NOMO-1 treated with dmso at 0.1 percent for 144 hours (cell line): ENCODE measurements at regions not wholly inside any gene's neighbourhood (a gene's known extent, or its start where the extent isn't known, plus 50 kb on each side); places are given as distances from the start of the nearest gene placed in this dataset.
"Not testable (repeated sequence)": the region's sequence is repeated elsewhere in the genome, so short reads cannot be mapped to it uniquely, and the experiment has no call there.

Experiments used
- DNase-seq: peaks from one replicate; lab custom pipeline; 2025; ENCODE audit not compliant: unreplicated experiment; lab: John Stamatoyannopoulos, UW

GRCh38 chr15:20292422-20293005 is 249.1 kb downstream of the GOLGA6L6 start:
- not testable (repeated sequence) for DNase-seq

GRCh38 chr15:20291616-20292015 is 250.0 kb downstream of the GOLGA6L6 start:
- DNase-seq, result not testable (repeated sequence)

DNA sequence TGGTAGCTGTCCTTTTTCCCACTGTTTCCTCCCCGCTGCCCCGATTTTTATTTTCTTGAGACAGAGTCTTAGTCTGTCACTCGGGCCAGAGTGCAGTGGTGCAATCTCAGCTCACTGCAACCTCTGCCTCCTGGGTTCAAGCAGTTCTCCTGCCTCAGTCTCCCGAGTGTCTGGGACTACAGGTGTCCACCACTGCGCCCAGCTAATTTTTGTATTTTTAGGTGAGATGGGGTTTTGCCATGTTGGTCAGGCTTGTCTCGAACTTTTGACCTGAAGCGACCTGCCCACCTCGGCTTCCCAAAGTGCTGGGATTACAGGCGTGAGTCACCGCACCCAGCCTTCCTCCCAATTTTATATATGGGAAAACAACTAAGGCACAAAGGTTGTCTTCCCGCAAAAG is 251.0 kb downstream of the GOLGA6L6 start:
- not testable (repeated sequence) for DNase-seq

DNA sequence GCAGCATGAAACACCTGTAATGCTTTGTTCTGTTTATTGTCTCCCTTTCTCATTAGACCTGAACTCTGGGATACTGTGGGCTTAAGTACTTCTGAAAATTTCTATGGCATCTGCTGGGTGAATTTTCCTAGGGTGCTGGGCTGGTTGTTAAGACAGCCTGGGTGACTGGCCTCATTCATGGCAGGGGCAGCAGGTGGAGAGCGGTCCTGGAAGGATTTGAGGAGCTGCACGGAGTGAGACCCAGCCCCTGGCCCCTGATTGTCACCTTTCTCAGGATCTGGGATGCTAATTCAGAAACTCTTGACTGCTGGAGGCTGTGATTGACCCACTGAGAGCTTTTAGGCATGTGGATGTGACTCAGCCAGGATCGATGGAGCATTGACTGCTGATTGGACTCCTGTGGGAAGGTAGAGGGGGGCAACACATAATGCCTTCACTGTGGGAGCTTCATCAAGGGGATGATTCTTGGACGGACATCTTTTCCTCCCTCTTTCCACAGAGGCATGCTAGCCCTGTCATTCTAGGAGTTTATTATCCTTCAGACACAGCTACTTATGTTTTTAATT is 252.0 kb downstream of the GOLGA6L6 start:
- DNase-seq, result not testable (repeated sequence)

GRCh38 chr15:20288800-20289537 is 252.6 kb downstream of the GOLGA6L6 start:
- DNase-seq, result not testable (repeated sequence)

- DNase-seq, result not testable (repeated sequence)
Measured at GRCh38 chr15:20286559-20286958, 255.0 kb downstream of the GOLGA6L6 start.

DNA sequence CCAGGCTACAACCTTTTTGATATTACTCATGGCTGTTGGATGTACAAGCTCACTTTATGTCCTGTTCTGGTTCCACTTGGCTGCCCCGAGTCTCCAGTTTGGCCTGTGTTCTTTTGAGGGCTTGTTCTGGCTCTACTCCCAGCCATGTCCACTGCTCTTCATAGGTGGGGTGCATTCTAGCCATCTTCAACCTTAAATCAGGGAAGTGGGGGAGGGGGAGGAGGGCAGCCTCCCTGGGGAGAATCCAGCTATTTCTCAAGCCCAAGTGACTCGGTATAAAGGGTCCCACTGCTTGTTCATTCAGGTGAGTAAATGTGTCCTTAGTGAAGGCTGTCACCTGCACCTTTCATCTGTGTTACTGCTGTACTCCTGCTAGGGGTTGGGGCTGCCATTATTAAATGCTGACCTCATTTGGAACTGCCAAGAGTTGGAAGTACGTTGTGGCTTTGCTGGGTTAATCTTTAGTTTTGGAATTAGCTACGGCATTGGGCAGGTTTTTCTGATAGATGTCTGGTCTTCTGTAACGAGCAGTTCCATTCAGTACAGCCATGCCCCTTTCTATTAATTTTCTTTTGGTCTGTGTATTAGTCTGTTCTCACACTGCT is 255.8 kb downstream of the GOLGA6L6 start:
- DNase-seq, result not testable (repeated sequence)

DNA sequence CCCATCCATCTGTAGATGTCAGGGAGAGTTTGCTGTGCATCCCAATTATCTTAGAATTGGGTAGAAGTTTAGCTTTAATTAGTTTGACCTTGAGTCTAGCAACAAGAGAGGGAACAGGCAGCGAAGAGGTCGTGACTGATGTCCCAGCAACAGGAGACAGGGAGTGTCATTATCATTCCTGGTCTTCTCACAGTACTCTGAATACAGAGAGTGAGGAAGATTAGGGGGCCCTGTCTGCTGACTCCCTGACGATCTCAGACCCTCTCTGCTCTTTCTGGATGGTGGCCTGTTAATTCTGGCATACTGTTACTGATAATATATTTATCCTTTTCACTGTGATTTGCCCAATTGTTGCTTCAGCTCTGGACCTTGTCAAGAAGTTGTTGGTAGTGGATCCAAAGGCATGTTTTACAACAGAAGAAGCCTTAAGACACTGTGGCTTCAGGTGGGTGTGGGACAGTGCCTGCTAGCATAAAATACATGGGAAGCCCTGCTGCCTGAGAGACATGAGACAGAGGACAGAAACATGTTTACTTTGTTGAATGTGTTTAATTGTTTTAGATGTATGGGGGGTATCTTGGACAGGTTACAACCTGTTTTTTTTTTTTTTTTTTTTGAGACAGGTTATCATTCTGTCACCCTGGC is 256.6 kb downstream of the GOLGA6L6 start:
- not testable (repeated sequence) for DNase-seq

- DNase-seq, result not testable (repeated sequence)
Measured at GRCh38 chr15:20283651-20284050, 257.9 kb downstream of the GOLGA6L6 start.

DNA sequence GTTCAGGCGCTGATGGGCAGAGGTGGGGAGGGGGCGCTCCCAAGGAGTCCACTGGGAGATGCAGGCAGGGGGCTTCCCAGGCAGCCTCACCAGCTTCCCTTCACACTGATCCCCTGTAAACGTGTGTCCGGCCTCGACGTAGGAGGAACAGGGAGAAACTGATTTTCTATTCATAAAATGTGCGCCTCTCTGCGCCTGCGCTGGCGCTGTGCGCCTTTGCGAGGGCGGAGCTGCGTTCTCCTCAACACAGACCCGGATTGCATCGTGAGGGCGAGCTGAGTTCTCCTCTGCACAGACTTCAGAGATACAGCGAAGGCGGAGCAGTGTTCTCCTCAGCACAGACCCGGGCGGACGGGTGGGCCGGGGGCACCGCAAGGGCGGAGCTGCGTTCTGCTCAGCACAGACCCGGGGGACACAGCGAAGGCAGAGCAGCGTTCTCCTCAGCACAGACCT is 259.1 kb downstream of the GOLGA6L6 start:
- DNase-seq, result not testable (repeated sequence)

DNA sequence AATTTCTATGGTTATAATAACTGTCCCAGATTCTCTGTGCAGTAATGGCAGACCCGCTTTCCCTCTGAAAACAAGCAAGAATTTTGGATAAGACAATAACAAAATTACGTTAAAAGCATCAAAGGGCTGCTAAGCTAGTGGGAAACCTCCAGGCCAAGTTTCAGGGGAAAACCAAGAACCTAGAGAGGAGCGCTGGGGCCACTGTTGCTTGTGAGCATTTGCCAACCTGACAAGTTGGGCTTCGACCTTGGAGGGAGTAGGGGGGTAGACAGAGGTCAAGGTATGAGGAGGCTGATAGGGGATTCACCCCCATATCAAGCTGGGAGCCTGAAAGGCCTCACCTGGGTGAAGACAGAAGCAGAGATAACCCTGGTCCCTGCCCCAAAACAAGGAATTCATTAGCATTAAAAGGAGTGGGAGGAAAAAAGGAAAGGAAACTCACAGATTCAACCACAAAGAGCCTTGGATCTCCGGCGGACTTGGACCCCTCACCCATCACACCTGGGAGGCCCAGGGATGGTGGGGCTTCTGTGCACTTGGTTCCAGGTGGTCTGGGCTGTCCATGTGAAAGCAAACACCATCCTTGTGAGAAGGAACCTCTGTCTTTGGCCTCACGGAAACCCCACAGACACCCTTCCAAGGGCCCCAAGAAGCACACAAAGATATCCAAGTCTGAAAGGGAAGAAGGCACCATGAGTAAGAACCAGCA is 259.9 kb downstream of the GOLGA6L6 start:
- DNase-seq, result not testable (repeated sequence)

DNA sequence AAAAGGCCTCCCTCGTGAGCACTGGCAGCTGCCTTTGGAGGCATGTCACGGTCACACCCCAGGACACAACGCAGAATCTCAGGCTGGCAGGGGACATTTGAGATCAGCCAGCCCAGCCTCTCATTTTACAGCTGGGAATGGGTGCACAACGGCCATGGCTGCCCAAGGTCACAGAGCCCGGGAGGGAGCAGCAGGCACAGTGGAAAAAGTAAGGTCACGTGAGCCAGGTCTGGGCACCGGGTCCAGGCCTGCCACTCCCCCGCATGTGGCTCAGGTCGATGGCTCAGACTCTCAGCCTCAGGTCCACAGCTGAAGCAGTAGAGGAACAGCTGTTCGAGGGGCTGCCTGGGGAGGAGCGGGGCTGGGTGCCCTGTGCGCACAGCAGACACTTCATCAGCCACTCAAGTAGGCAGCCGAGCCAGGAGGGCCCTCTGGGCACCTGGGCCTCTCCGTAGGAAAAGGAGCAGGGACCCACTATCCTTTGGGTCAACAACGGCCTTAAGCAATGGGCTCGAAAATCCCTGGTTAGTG is 260.6 kb downstream of the GOLGA6L6 start:
- DNase-seq, result no peak

GRCh38 chr15:20280141-20280932 is 261.3 kb downstream of the GOLGA6L6 start:
- DNase-seq, result not testable (repeated sequence)

DNA sequence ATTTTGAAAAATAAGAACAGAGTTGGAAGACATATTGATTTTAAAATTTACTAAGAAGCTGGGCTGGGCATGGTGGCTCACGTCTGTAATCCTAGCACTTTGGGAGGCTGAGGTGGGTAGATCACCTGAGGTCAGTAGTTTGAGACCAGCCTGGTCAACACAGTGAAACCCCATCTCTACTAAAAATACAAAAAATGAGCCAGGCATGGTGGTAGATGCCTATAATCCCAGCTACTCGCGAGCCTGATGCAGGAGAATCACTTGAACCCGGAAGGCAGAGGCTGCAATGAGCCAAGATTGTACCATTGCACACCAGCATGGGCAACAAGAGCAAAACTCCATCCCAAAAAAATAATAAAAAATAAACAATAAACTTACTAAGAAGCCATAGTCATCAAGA is 262.5 kb downstream of the GOLGA6L6 start:
- not testable (repeated sequence) for DNase-seq

- DNase-seq, result not testable (repeated sequence)
Measured at GRCh38 chr15:20278376-20278775, 263.2 kb downstream of the GOLGA6L6 start.

- DNase-seq, result not testable (repeated sequence)
Measured at GRCh38 chr15:20277451-20277850, 264.1 kb downstream of the GOLGA6L6 start.

DNA sequence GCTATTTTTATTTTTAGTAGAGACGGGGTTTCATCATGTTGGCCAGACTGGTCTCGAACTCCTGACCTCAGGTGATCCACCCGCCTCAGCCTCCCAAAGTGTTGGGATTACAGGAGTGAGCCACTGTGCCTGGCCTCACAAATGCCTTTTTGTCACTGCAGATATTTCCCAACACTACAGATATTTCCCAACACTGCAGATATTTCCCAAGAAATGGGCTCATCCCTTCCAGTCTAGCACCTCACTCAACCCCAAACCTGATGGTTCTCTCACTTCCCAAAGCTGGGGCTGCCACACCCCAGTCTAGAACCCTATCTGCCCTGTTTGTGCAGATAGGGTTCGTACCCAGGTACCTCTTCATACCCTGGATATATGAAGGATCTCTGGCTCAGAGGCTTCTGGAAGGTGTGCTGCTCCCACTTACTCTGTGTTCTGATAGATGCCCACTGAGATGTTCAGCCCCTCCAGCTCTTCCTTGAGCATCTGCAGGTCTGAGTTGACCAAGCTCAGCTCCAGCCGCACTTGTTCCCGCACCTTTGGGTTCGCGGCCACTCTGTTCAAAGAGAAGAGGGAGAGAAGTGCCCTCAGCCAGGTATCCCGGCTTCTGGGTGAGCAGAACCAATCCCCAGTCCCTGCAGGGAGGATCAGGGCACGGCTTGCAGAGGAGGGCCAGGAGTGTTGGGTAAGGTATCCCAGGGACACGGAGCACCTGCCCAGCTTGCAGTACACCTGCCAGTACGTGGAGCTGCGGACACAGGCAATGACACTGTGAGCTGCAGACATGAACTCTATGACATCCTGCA is 265.1 kb downstream of the GOLGA6L6 start:
- DNase-seq, result not testable (repeated sequence)

GRCh38 chr15:20275373-20275967 is 266.1 kb downstream of the GOLGA6L6 start:
- DNase-seq, result not testable (repeated sequence)
